Liver (tissue), 7 donors: ENCODE measurements at regions not wholly inside any gene's neighbourhood (a gene's known extent, or its start where the extent isn't known, plus 50 kb on each side); places are given as distances from the start of the nearest gene placed in this dataset.
"Not testable (repeated sequence)": the region's sequence is repeated elsewhere in the genome, so short reads cannot be mapped to it uniquely, and the experiment has no call there.

Experiments used
- DNase-seq: peaks from one replicate; pipeline ENCODE4 v3.0.0-alpha.2; 2017; ENCODE audit warnings: low spot score
- H3K27ac ChIP-seq, 2 donors: one replicate each; pipeline ENCODE4 v1.7.0; 2013; ENCODE audit warnings: inconsistent platforms in 2 of 2, low read length in 2 of 2, control low read depth in 1 of 2, low read depth in 1 of 2, mild to moderate bottlenecking in 1 of 2
- H3K27me3 ChIP-seq, 4 donors: one replicate each; pipeline versions ENCODE4 v1.6.1 to v1.7.0; 2013; ENCODE audit warnings: low read length in 3 of 4, inconsistent platforms in 1 of 4, mild to moderate bottlenecking in 1 of 4, moderate library complexity in 1 of 4; ENCODE audit not compliant: control insufficient read depth in 4 of 4, insufficient read depth in 4 of 4
- H3K36me3 ChIP-seq, 4 donors: one replicate each; pipeline versions ENCODE4 v1.6.1 to v1.7.0; 2013; ENCODE audit warnings: low read length in 3 of 4, mild to moderate bottlenecking in 3 of 4, low read depth in 1 of 4, moderate library complexity in 1 of 4; ENCODE audit not compliant: control insufficient read depth in 4 of 4, insufficient read depth in 3 of 4
- H3K4me1 ChIP-seq, 4 donors: one replicate each; pipeline versions ENCODE4 v1.6.1 to v1.7.0; 2013; ENCODE audit warnings: low read length in 3 of 4, mild to moderate bottlenecking in 3 of 4, moderate library complexity in 1 of 4; ENCODE audit not compliant: control insufficient read depth in 4 of 4, insufficient read depth in 4 of 4
- H3K4me3 ChIP-seq, 3 donors: one replicate each; pipeline versions ENCODE4 v1.6.1 to v1.7.0; 2013; ENCODE audit warnings: low read length in 3 of 3, control low read depth in 1 of 3, low read depth in 1 of 3, mild to moderate bottlenecking in 1 of 3
- H3K9ac ChIP-seq, 2 donors: one replicate each; pipeline ENCODE4 v1.7.0; 2013; ENCODE audit warnings: low read length in 2 of 2, mild to moderate bottlenecking in 2 of 2, moderate library complexity in 2 of 2, control low read depth in 1 of 2, low read depth in 1 of 2
- H3K9me3 ChIP-seq, 4 donors: one replicate each; pipeline versions ENCODE4 v1.6.1 to v1.7.0; 2013; ENCODE audit warnings: low read length in 3 of 4; ENCODE audit not compliant: control insufficient read depth in 4 of 4
- EGR1 ChIP-seq, 2 donors: IDR thresholded peaks; 2 replicates each; pipeline ENCODE4 v1.6.1; 2016 to 2018; ENCODE audit warnings: antibody characterized with exemption in 2 of 2, low read depth in 2 of 2
- FOXA1 ChIP-seq: IDR thresholded peaks from 2 replicates; pipeline ENCODE4 v1.6.1; 2016; ENCODE audit warnings: antibody characterized with exemption
- GABPA ChIP-seq, 2 donors: IDR thresholded peaks in 1 of 2; conservative IDR thresholded peaks in 1 of 2; 2 replicates each; pipeline ENCODE4 v1.6.1; 2016; ENCODE audit warnings: antibody characterized with exemption in 2 of 2, mild to moderate bottlenecking in 1 of 2, moderate library complexity in 1 of 2
- HNF4A ChIP-seq, 2 donors: conservative IDR thresholded peaks; 2 replicates each; pipeline ENCODE4 v1.6.1; 2016; ENCODE audit warnings: antibody characterized with exemption in 2 of 2, mild to moderate bottlenecking in 2 of 2
- HNF4G ChIP-seq: IDR thresholded peaks from 2 replicates; pipeline ENCODE4 v1.6.1; 2016; ENCODE audit warnings: antibody characterized with exemption
- JUND ChIP-seq, 2 donors: IDR thresholded peaks; 2 replicates each; pipeline ENCODE4 v1.6.1; 2016; ENCODE audit warnings: antibody characterized with exemption in 2 of 2
- MAX ChIP-seq: IDR thresholded peaks from 2 replicates; pipeline ENCODE4 v1.6.1; 2016; ENCODE audit warnings: antibody characterized with exemption
- NR2F2 ChIP-seq: IDR thresholded peaks from 2 replicates; pipeline ENCODE4 v1.6.1; 2016; ENCODE audit warnings: antibody characterized with exemption
- RAD21 ChIP-seq, 2 donors: IDR thresholded peaks; 2 replicates each; pipeline ENCODE4 v1.6.1; 2016; ENCODE audit warnings: antibody characterized with exemption in 2 of 2, mild to moderate bottlenecking in 2 of 2
- REST ChIP-seq: IDR thresholded peaks from 2 replicates; pipeline ENCODE4 v1.6.1; 2016; ENCODE audit warnings: antibody characterized with exemption, mild to moderate bottlenecking
- RXRA ChIP-seq, 2 donors: IDR thresholded peaks; 2 replicates each; pipeline ENCODE4 v1.6.1; 2017 to 2018; ENCODE audit warnings: antibody characterized with exemption in 2 of 2, mild to moderate bottlenecking in 1 of 2
- SP1 ChIP-seq: IDR thresholded peaks from 2 replicates; pipeline ENCODE4 v1.6.1; 2018; ENCODE audit warnings: antibody characterized with exemption, mild to moderate bottlenecking
- TAF1 ChIP-seq: conservative IDR thresholded peaks from 2 replicates; pipeline ENCODE4 v1.6.1; 2016; ENCODE audit warnings: antibody characterized with exemption, mild to moderate bottlenecking
- ZBTB33 ChIP-seq: IDR thresholded peaks from 2 replicates; pipeline ENCODE4 v1.6.1; 2016; ENCODE audit warnings: antibody characterized with exemption
- WGBS: extraction: QIAGEN DNeasy Blood & Tissue Kit; methylation state at CpG from one replicate; pipeline ENCODE4 v1.1.7; 2013; 5-methylcytosine and 5-hydroxymethylcytosine counted together
- donor health status: healthy.
- donor health status: healthy.
- donor health status: healthy.
- donor health status: healthy.

GRCh38 chr3:31100519-31100918 lies 206.1 kb upstream of the GADL1 start (continued):
- TF ChIP-seq REST (no peak), HNF4G (no peak), SP1 (no peak), NR2F2 (no peak), EGR1 (IDR thresholded peaks at IDR 0.05; ENCODE audit: low read depth in 2 of 2) (no peak)

GRCh38 chr3:31101285-31101684 lies 206.8 kb upstream of the GADL1 start:
- H3K9me3 ChIP-seq, DNase-seq, H3K27me3 ChIP-seq, H3K4me1 ChIP-seq, H3K27ac ChIP-seq, H3K36me3 ChIP-seq, H3K9ac ChIP-seq, H3K4me3 ChIP-seq: not testable (repeated sequence)
- 43% methylated on average over 1 of the region's 1 CpG for WGBS

GRCh38 chr3:31102196-31102879 lies 207.9 kb upstream of the GADL1 start:
- Histone ChIP-seq H3K4me1 (no peaks in the 10 kb centered on the region), H3K9ac (no peak overlapping the region), H3K27me3 (no peaks in the 10 kb centered on the region), H3K36me3 (no peaks in the 10 kb centered on the region), H3K27ac (no peak overlapping the region), H3K4me3 (no peak overlapping the region), H3K9me3 (no peaks in the 10 kb centered on the region)
- TF ChIP-seq JUND (IDR thresholded peaks at IDR 0.05) (no peak), ZBTB33 (no peak), SP1 (no peak), TAF1 (no peak), MAX (no peak), GABPA (IDR thresholded peaks at IDR 0.05 in 1 of 2, conservative IDR thresholded peaks at IDR 0.05 in 1 of 2) (no peak), REST (no peak), FOXA1 (no peak), HNF4A (conservative IDR thresholded peaks at IDR 0.05) (no peak), RAD21 (IDR thresholded peaks at IDR 0.05) (no peak), HNF4G (no peak), NR2F2 (no peak), RXRA (IDR thresholded peaks at IDR 0.05) (no peak)
- DNase-seq: no peak
- 84% methylated on average over 8 of the region's 8 CpGs for WGBS
